Activated naive CD8-positive, alpha-beta T cell treated with anti-CD3 and anti-CD28 coated beads, Interleukin-2, amount 50 U/mL, for 24 hours (primary cell): ENCODE measurements at regions not wholly inside any gene's neighbourhood (a gene's known extent, or its start where the extent isn't known, plus 50 kb on each side); places are given as distances from the start of the nearest gene placed in this dataset.

Source experiments
- ATAC-seq: fragments of 150-1000 bp; cut with Tn5 transposase; one replicate; pipeline ENCODE4 v1.10.0; 2021
- DNase-seq: peaks from one replicate; pipeline ENCODE4 v3.0.0; 2021
- H3K27ac Mint-ChIP-seq: one replicate; pipeline ENCODE4 v1.8.0; 2021; ENCODE audit warnings: mild to moderate bottlenecking, mixed read lengths
- H3K27me3 Mint-ChIP-seq: one replicate; pipeline ENCODE4 v1.8.0; 2021; ENCODE audit warnings: mixed read lengths
- H3K36me3 Mint-ChIP-seq: one replicate; pipeline ENCODE4 v1.8.0; 2021; ENCODE audit warnings: low read depth, mixed read lengths
- H3K4me1 Mint-ChIP-seq: one replicate; pipeline ENCODE4 v1.8.0; 2021; ENCODE audit warnings: mixed read lengths
- H3K4me3 Mint-ChIP-seq: one replicate; pipeline ENCODE4 v1.8.0; 2021; ENCODE audit warnings: mild to moderate bottlenecking, moderate library complexity, mixed read lengths
- H3K9me3 Mint-ChIP-seq: one replicate; pipeline ENCODE4 v1.8.0; 2021; ENCODE audit warnings: mixed read lengths

GRCh38 chr18:25422230-25422629 lies 70.3 kb upstream of the ZNF521 start:
- ATAC-seq (no peak), DNase-seq (no peak)
- H3K36me3 Mint-ChIP-seq = no peaks in the 10 kb centered on the region
- no peak overlapping the region for H3K27ac Mint-ChIP-seq
- no peak overlapping the region for H3K4me3 Mint-ChIP-seq
- no peaks in the 10 kb centered on the region for H3K4me1 Mint-ChIP-seq
- H3K9me3 Mint-ChIP-seq = no peaks in the 10 kb centered on the region
- no peaks in the 10 kb centered on the region for H3K27me3 Mint-ChIP-seq

- H3K4me1 Mint-ChIP-seq = no peaks in the 10 kb centered on the region
- no peak overlapping the region for H3K27ac Mint-ChIP-seq
- DNase-seq = no peak
- peaks cover 3% of the 10 kb centered on the region for H3K27me3 Mint-ChIP-seq
- H3K4me3 Mint-ChIP-seq = no peak overlapping the region
- H3K9me3 Mint-ChIP-seq = no peaks in the 10 kb centered on the region
- H3K36me3 Mint-ChIP-seq = no peaks in the 10 kb centered on the region
- ATAC-seq = no peak
Measured at GRCh38 chr18:25420077-25420825, 68.3 kb upstream of the ZNF521 start.

GRCh38 chr18:25416374-25416773 lies 64.4 kb upstream of the ZNF521 start:
- H3K36me3 Mint-ChIP-seq = no peaks in the 10 kb centered on the region
- DNase-seq (no peak), ATAC-seq (no peak)
- H3K27me3 Mint-ChIP-seq = peaks cover 3% of the 10 kb centered on the region
- no peaks in the 10 kb centered on the region for H3K9me3 Mint-ChIP-seq
- no peak overlapping the region for H3K27ac Mint-ChIP-seq
- no peak overlapping the region for H3K4me3 Mint-ChIP-seq
- H3K4me1 Mint-ChIP-seq = no peaks in the 10 kb centered on the region

- H3K4me1 Mint-ChIP-seq = no peaks in the 10 kb centered on the region
- no peaks in the 10 kb centered on the region for H3K9me3 Mint-ChIP-seq
- DNase-seq (no peak), ATAC-seq (no peak)
- no peak overlapping the region for H3K27ac Mint-ChIP-seq
- H3K27me3 Mint-ChIP-seq = no peaks in the 10 kb centered on the region
- H3K36me3 Mint-ChIP-seq = no peaks in the 10 kb centered on the region
- H3K4me3 Mint-ChIP-seq = no peak overlapping the region
Measured at GRCh38 chr18:25409971-25410370, 58.0 kb upstream of the ZNF521 start.

GRCh38 chr18:25408293-25408692 lies 56.3 kb upstream of the ZNF521 start:
- Mint-ChIP-seq H3K9me3 (no peaks in the 10 kb centered on the region), H3K4me3 (no peak overlapping the region), H3K4me1 (no peaks in the 10 kb centered on the region), H3K27ac (no peak overlapping the region), H3K36me3 (no peaks in the 10 kb centered on the region), H3K27me3 (no peaks in the 10 kb centered on the region)
- DNase-seq (no peak), ATAC-seq (no peak)
